CD4-positive, alpha-beta T cell treated with Interferon alpha-2 for 1 hour (primary cell): ENCODE measurements at regions not wholly inside any gene's neighbourhood (a gene's known extent, or its start where the extent isn't known, plus 50 kb on each side); places are given as distances from the start of the nearest gene placed in this dataset.
A peak's percentile ranks its signal among the peaks of the same experiment; 100 is the strongest.
"Not testable (repeated sequence)": the region's sequence is repeated elsewhere in the genome, so short reads cannot be mapped to it uniquely, and the experiment has no call there.

Source experiments
- DNase-seq, 2 donors: peaks; one replicate each; pipeline ENCODE4 v3.0.0-alpha.2; 2020 to 2022

- DNase-seq = no peak
These were observed 1133.2 kb upstream of the TMEM132C start for GRCh38 chr12:127133675-127134335.

- not testable (repeated sequence) for DNase-seq
These were observed 1126.0 kb upstream of the TMEM132C start for GRCh38 chr12:127140864-127141484.

GRCh38 chr12:127143020-127143419 lies 1124.0 kb upstream of the TMEM132C start:
- DNase-seq = no peak

GRCh38 chr12:127144770-127145169 lies 1122.2 kb upstream of the TMEM132C start:
- no peak for DNase-seq

- no peak for DNase-seq
These were observed 1121.6 kb upstream of the TMEM132C start for GRCh38 chr12:127145241-127145928.

GRCh38 chr12:127145929-127146789 lies 1120.8 kb upstream of the TMEM132C start:
- DNase-seq = peak; percentile 73 to 79

- no peak for DNase-seq
These were observed 1119.8 kb upstream of the TMEM132C start for GRCh38 chr12:127146991-127147718.

GRCh38 chr12:127147724-127148123 lies 1119.2 kb upstream of the TMEM132C start:
- no peak for DNase-seq

GRCh38 chr12:127148318-127148717 lies 1118.7 kb upstream of the TMEM132C start:
- DNase-seq = no peak

- no peak for DNase-seq
These were observed 1117.6 kb upstream of the TMEM132C start for GRCh38 chr12:127149226-127149964.

GRCh38 chr12:127150028-127150427 lies 1116.9 kb upstream of the TMEM132C start:
- DNase-seq = no peak

GRCh38 chr12:127150479-127150878 lies 1116.5 kb upstream of the TMEM132C start:
- no peak for DNase-seq

GRCh38 chr12:127150956-127151355 lies 1116.0 kb upstream of the TMEM132C start:
- no peak for DNase-seq

GRCh38 chr12:127153996-127154395 lies 1113.0 kb upstream of the TMEM132C start:
- no peak for DNase-seq

- not testable (repeated sequence) for DNase-seq
These were observed 1112.1 kb upstream of the TMEM132C start for GRCh38 chr12:127154830-127155229.

GRCh38 chr12:127155935-127156619 lies 1110.9 kb upstream of the TMEM132C start:
- not testable (repeated sequence) for DNase-seq

GRCh38 chr12:127157501-127158366 lies 1109.2 kb upstream of the TMEM132C start:
- DNase-seq = not testable (repeated sequence)

GRCh38 chr12:127158385-127159061 lies 1108.4 kb upstream of the TMEM132C start:
- DNase-seq = no peak

- DNase-seq = no peak
These were observed 1105.5 kb upstream of the TMEM132C start for GRCh38 chr12:127161466-127161865.
